ENCODE measurements at regions not wholly inside any gene's neighbourhood (a gene's known extent, or its start where the extent isn't known, plus 50 kb on each side); places are given as distances from the start of the nearest gene placed in this dataset.
"Not testable (repeated sequence)": the region's sequence is repeated elsewhere in the genome, so short reads cannot be mapped to it uniquely, and the experiment has no call there.

DNA sequence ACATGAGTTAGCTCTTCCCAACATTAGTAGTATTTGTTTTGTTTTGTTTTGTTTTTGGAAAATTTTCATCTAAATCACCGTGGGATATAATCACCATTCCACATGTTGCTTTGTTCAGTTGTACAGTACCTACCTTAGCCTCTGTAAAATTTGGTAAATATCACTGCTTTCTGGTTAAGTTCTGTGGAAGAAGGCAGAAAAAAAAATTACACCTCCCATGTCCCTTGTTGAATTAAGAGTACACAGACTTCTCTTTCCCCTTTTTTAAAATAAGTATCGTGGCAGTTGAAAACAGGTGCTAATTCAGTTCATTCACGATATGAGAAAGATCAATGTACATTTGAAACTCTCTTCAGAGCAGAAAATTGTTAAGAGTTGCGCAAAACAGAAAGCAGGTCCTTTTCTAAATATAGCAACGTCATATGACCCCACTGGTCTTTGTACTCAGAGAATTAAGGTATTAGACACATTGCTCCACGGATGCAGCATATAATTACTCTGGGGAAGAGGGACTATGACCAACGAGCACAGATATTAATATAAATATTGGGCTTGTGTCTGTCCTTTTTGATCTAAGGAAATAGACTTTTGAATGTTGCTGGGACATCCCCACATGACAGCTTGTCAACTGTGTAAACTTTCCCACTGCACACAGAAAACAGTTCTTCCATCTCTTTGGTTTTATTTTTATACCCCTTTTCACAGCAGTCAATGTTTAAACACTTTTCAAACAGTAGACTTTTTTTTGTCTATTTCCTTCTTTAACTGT is 58.6 kb upstream of the ZNF217 start:
- H3K14ac ChIP-seq (ENCODE audit: insufficient read depth, low read length): no peak overlapping the region
- Mint-ChIP-seq H3K4me3 (no peak overlapping the region), H3K4me1 (peaks cover 28 to 37% of the 10 kb centered on the region in 2 experiments), H3K9me3 (no peaks in the 10 kb centered on the region), H3K27me3 (ENCODE audit: low read depth) (no peaks in the 10 kb centered on the region), H3K36me3 (ENCODE audit: insufficient read depth in 1 of 3, low read depth in 3 of 3) (no peaks in the 10 kb centered on the region), H3K27ac (peak overlapping the region in 2 of 3 experiments; percentile 65 to 66; a peak in 3 of 7 replicates)
- DNase-seq: no peak
- H3K27ac ChIP-seq (ENCODE audit: insufficient read length, low read depth, low read length): no peak overlapping the region
- no peak overlapping the region for H2BK20ac ChIP-seq (ENCODE audit: low read depth, low read length, poor library complexity, severe bottlenecking)
- TF ChIP-seq, protein P1, sequence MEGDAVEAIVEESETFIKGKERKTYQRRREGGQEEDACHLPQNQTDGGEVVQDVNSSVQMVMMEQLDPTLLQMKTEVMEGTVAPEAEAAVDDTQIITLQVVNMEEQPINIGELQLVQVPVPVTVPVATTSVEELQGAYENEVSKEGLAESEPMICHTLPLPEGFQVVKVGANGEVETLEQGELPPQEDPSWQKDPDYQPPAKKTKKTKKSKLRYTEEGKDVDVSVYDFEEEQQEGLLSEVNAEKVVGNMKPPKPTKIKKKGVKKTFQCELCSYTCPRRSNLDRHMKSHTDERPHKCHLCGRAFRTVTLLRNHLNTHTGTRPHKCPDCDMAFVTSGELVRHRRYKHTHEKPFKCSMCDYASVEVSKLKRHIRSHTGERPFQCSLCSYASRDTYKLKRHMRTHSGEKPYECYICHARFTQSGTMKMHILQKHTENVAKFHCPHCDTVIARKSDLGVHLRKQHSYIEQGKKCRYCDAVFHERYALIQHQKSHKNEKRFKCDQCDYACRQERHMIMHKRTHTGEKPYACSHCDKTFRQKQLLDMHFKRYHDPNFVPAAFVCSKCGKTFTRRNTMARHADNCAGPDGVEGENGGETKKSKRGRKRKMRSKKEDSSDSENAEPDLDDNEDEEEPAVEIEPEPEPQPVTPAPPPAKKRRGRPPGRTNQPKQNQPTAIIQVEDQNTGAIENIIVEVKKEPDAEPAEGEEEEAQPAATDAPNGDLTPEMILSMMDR (conservative IDR thresholded peaks at IDR 0.05): no peak
- no CpG with 5 or more reads among the region's 7 CpGs for WGBS (ENCODE audit: extremely low coverage, insufficient read length, low lambda C conversion rate)
- no peaks in the 10 kb centered on the region for H3K27me3 ChIP-seq (ENCODE audit: insufficient read depth, low read length)
- H3K18ac ChIP-seq (ENCODE audit: insufficient read length, low read depth, low read length): no peak overlapping the region
- H3K9ac ChIP-seq (ENCODE audit: extremely low read depth, insufficient read length, low read length): no peak overlapping the region
- no peak overlapping the region for H3K56ac ChIP-seq (ENCODE audit: insufficient read length, low read depth, low read length)
- no peak overlapping the region for H4K5ac ChIP-seq (ENCODE audit: insufficient read length, low read depth, low read length)
- H2AFZ ChIP-seq (ENCODE audit: low read length): no peak overlapping the region
- no peak overlapping the region for H2BK120ac ChIP-seq (ENCODE audit: low read depth, low read length, poor library complexity, severe bottlenecking)
- H4K91ac ChIP-seq (ENCODE audit: insufficient read length, low read depth, low read length): no peak overlapping the region
- H3K23me2 ChIP-seq (ENCODE audit: insufficient read length, low read depth, low read length, poor library complexity, severe bottlenecking): no peaks in the 10 kb centered on the region
- no peak overlapping the region for H2BK15ac ChIP-seq (ENCODE audit: low read depth, low read length)
- H3K9me3 ChIP-seq (ENCODE audit: control insufficient read depth, low read depth, low read length): no peaks in the 10 kb centered on the region
- H4K8ac ChIP-seq (replicated peaks; ENCODE audit: insufficient read length, low read depth, low read length): no peak overlapping the region
- H3K4ac ChIP-seq (ENCODE audit: low read depth, low read length): no peak overlapping the region
- no peak overlapping the region for H2BK5ac ChIP-seq (ENCODE audit: insufficient read length, low read length)
- no peaks in the 10 kb centered on the region for H3K79me1 ChIP-seq (ENCODE audit: insufficient read depth, low read depth, low read length, poor library complexity, severe bottlenecking)
- no peaks in the 10 kb centered on the region for H3K79me2 ChIP-seq (ENCODE audit: insufficient read depth, low read length)
- H3K4me1 ChIP-seq (ENCODE audit: insufficient read depth, low read length): 0 out of 2 replicates have a peak, but pooled peaks cover 2% of the 10 kb centered on the region
- H3K4me2 ChIP-seq (ENCODE audit: insufficient read depth, insufficient read length, low read length): no peak overlapping the region
- H3T11ph ChIP-seq (ENCODE audit: low read length): no peak overlapping the region
- H3K23ac ChIP-seq (ENCODE audit: insufficient read length, low read depth, low read length): no peak overlapping the region
- H2BK12ac ChIP-seq (ENCODE audit: insufficient read length, low read depth, low read length): no peak overlapping the region
- no peak overlapping the region for H2AK5ac ChIP-seq (ENCODE audit: insufficient read length, low read length)
- H4K20me1 ChIP-seq (ENCODE audit: control insufficient read depth, insufficient read depth, insufficient read length): no peaks in the 10 kb centered on the region

DNA sequence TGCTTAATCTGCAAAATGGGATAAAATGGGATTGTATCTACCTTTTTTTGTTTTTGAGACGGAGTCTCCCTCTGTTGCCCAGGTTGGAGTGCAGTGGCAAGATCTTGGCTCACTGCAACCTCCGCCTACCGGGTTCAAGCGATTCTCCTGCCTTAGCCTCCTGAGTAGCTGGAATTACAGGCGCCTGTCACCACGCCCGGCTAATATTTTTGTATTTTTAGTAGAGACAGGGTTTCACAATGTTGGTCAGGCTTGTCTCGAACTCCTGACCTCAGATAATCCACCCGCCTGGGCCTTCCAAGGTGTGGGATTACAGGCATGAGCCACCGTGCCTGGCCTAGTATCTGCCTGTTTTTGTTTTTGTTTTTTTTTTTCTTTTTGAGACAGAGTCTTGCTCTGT is 55.9 kb upstream of the ZNF217 start:
- H4K91ac ChIP-seq (ENCODE audit: insufficient read length, low read depth, low read length); H3K79me2 ChIP-seq (ENCODE audit: insufficient read depth, low read length); H3K9ac ChIP-seq (ENCODE audit: extremely low read depth, insufficient read length, low read length); H3K4me2 ChIP-seq (ENCODE audit: insufficient read depth, insufficient read length, low read length); H3K23ac ChIP-seq (ENCODE audit: insufficient read length, low read depth, low read length); H3K27ac ChIP-seq (ENCODE audit: insufficient read length, low read depth, low read length); DNase-seq; H2BK12ac ChIP-seq (ENCODE audit: insufficient read length, low read depth, low read length); H3K79me1 ChIP-seq (ENCODE audit: insufficient read depth, low read depth, low read length, poor library complexity, severe bottlenecking); H3K23me2 ChIP-seq (ENCODE audit: insufficient read length, low read depth, low read length, poor library complexity, severe bottlenecking); H3T11ph ChIP-seq (ENCODE audit: low read length); H3K36me3 Mint-ChIP-seq (ENCODE audit: insufficient read depth in 1 of 3, low read depth in 3 of 3); H2AK5ac ChIP-seq (ENCODE audit: insufficient read length, low read length); H3K9me3 ChIP-seq (ENCODE audit: control insufficient read depth, low read depth, low read length); H3K27me3 Mint-ChIP-seq (ENCODE audit: low read depth); H3K9me3 Mint-ChIP-seq; H4K20me1 ChIP-seq (ENCODE audit: control insufficient read depth, insufficient read depth, insufficient read length); H3K4ac ChIP-seq (ENCODE audit: low read depth, low read length); H3K27ac Mint-ChIP-seq; H3K56ac ChIP-seq (ENCODE audit: insufficient read length, low read depth, low read length); H3K4me3 Mint-ChIP-seq; H2BK5ac ChIP-seq (ENCODE audit: insufficient read length, low read length); H2BK15ac ChIP-seq (ENCODE audit: low read depth, low read length); H3K4me1 ChIP-seq (ENCODE audit: insufficient read depth, low read length); H2BK120ac ChIP-seq (ENCODE audit: low read depth, low read length, poor library complexity, severe bottlenecking); H2AFZ ChIP-seq (ENCODE audit: low read length); H3K27me3 ChIP-seq (ENCODE audit: insufficient read depth, low read length); H3K18ac ChIP-seq (ENCODE audit: insufficient read length, low read depth, low read length); H4K8ac ChIP-seq (replicated peaks; ENCODE audit: insufficient read length, low read depth, low read length); H3K14ac ChIP-seq (ENCODE audit: insufficient read depth, low read length); H4K5ac ChIP-seq (ENCODE audit: insufficient read length, low read depth, low read length); H2BK20ac ChIP-seq (ENCODE audit: low read depth, low read length, poor library complexity, severe bottlenecking): not testable (repeated sequence)
- no CpG with 5 or more reads among the region's 10 CpGs for WGBS (ENCODE audit: extremely low coverage, insufficient read length, low lambda C conversion rate)
- peaks cover 16 to 23% of the 10 kb centered on the region in 2 experiments for H3K4me1 Mint-ChIP-seq
